ENCODE measurements at regions not wholly inside any gene's neighbourhood (a gene's known extent, or its start where the extent isn't known, plus 50 kb on each side); places are given as distances from the start of the nearest gene placed in this dataset.
"Not testable (repeated sequence)": the region's sequence is repeated elsewhere in the genome, so short reads cannot be mapped to it uniquely, and the experiment has no call there.

- peak; percentile 47 for DNase-seq (ENCODE audit: low spot score)
Measured at GRCh38 chr7:3094701-3095445, 51.2 kb upstream of the CARD11 start.

GRCh38 chr7:3097734-3098133 lies 54.1 kb upstream of the CARD11 start:
- DNase-seq (ENCODE audit: low spot score), result no peak

- DNase-seq (ENCODE audit: low spot score), result no peak
Measured at GRCh38 chr7:3102159-3102558, 58.5 kb upstream of the CARD11 start.

GRCh38 chr7:3103614-3104398 lies 60.1 kb upstream of the CARD11 start:
- peak; percentile 33 for DNase-seq (ENCODE audit: low spot score)

GRCh38 chr7:3105856-3106255 lies 62.2 kb upstream of the CARD11 start:
- DNase-seq (ENCODE audit: low spot score), result no peak

- no peak for DNase-seq (ENCODE audit: low spot score)
Measured at GRCh38 chr7:3106361-3106826, 62.7 kb upstream of the CARD11 start.

- no peak for DNase-seq (ENCODE audit: low spot score)
Measured at GRCh38 chr7:3107228-3107763, 63.6 kb upstream of the CARD11 start.

GRCh38 chr7:3107889-3108570 lies 64.4 kb upstream of the CARD11 start:
- DNase-seq (ENCODE audit: low spot score), result no peak

GRCh38 chr7:3109311-3109915 lies 65.7 kb upstream of the CARD11 start:
- no peak for DNase-seq (ENCODE audit: low spot score)

GRCh38 chr7:3112479-3113134 lies 68.9 kb upstream of the CARD11 start:
- DNase-seq (ENCODE audit: low spot score), result no peak

- no peak for DNase-seq (ENCODE audit: low spot score)
Measured at GRCh38 chr7:3114917-3115316, 71.2 kb upstream of the CARD11 start.

GRCh38 chr7:3117081-3117480 lies 73.4 kb upstream of the CARD11 start:
- no peak for DNase-seq (ENCODE audit: low spot score)

- DNase-seq (ENCODE audit: low spot score), result no peak
Measured at GRCh38 chr7:3117488-3118231, 74.0 kb upstream of the CARD11 start.

- DNase-seq (ENCODE audit: low spot score), result not testable (repeated sequence)
Measured at GRCh38 chr7:3119352-3119927, 75.8 kb upstream of the CARD11 start.

GRCh38 chr7:3119963-3120362 lies 76.3 kb upstream of the CARD11 start:
- DNase-seq (ENCODE audit: low spot score), result no peak

- DNase-seq (ENCODE audit: low spot score), result no peak
Measured at GRCh38 chr7:3120513-3120912, 76.8 kb upstream of the CARD11 start.

GRCh38 chr7:3128857-3129490 lies 85.3 kb upstream of the CARD11 start:
- no peak for DNase-seq (ENCODE audit: low spot score)

GRCh38 chr7:3133811-3134385 lies 90.2 kb upstream of the CARD11 start:
- DNase-seq (ENCODE audit: low spot score), result no peak

- no peak for DNase-seq (ENCODE audit: low spot score)
Measured at GRCh38 chr7:3134745-3135144, 91.1 kb upstream of the CARD11 start.

GRCh38 chr7:3135626-3136025 lies 92.0 kb upstream of the CARD11 start:
- DNase-seq (ENCODE audit: low spot score), result no peak
